Upper lobe of right lung (tissue), 1 donor: ENCODE measurements at regions not wholly inside any gene's neighbourhood (a gene's known extent, or its start where the extent isn't known, plus 50 kb on each side); places are given as distances from the start of the nearest gene placed in this dataset.

Source experiments
- ATAC-seq: fragments of 200-7000 bp; cut with Tn5 transposase; one replicate; pipeline ENCODE4 v1.9.1; 2020; ENCODE audit warnings: mild to moderate bottlenecking, moderate library complexity
- DNase-seq: peaks from one replicate; pipeline ENCODE4 v3.0.0-alpha.2; 2020
- H3K27ac ChIP-seq: fragments of 200-600 bp; one replicate; pipeline ENCODE4 v1.8.0; 2022
- H3K27me3 ChIP-seq: fragments of 200-600 bp; one replicate; pipeline ENCODE4 v1.8.0; 2022; ENCODE audit warnings: mild to moderate bottlenecking
- H3K36me3 ChIP-seq: fragments of 200-600 bp; one replicate; pipeline ENCODE4 v1.8.0; 2022
- H3K4me1 ChIP-seq: fragments of 200-600 bp; one replicate; pipeline ENCODE4 v1.8.0; 2022
- H3K4me3 ChIP-seq: fragments of 200-600 bp; one replicate; pipeline ENCODE4 v1.8.0; 2022; ENCODE audit warnings: mild to moderate bottlenecking
- H3K9me3 ChIP-seq: fragments of 200-600 bp; one replicate; pipeline ENCODE4 v1.8.0; 2022
- intact Hi-C: fragments of 100-400 bp; cut with DNase I; formaldehyde crosslinking; loops from one replicate; pipeline ENCODE4 v1.11.0; 2022
- TF ChIP-seq, protein P1 (sequence below): fragments of 200-600 bp; IDR thresholded peaks from one replicate; pipeline ENCODE4 v1.8.0; 2022; ENCODE audit warnings: antibody characterized with exemption
- donor health status: DM: no; HTN: yes; CAD: no; lungs with severe emphysema.

- intact Hi-C loops = no loop called here
- Histone ChIP-seq H3K4me1 (no peaks in the 10 kb centered on the region), H3K36me3 (no peaks in the 10 kb centered on the region), H3K9me3 (no peaks in the 10 kb centered on the region), H3K27me3 (no peaks in the 10 kb centered on the region), H3K27ac (no peak overlapping the region), H3K4me3 (no peak overlapping the region)
- TF ChIP-seq, protein P1, sequence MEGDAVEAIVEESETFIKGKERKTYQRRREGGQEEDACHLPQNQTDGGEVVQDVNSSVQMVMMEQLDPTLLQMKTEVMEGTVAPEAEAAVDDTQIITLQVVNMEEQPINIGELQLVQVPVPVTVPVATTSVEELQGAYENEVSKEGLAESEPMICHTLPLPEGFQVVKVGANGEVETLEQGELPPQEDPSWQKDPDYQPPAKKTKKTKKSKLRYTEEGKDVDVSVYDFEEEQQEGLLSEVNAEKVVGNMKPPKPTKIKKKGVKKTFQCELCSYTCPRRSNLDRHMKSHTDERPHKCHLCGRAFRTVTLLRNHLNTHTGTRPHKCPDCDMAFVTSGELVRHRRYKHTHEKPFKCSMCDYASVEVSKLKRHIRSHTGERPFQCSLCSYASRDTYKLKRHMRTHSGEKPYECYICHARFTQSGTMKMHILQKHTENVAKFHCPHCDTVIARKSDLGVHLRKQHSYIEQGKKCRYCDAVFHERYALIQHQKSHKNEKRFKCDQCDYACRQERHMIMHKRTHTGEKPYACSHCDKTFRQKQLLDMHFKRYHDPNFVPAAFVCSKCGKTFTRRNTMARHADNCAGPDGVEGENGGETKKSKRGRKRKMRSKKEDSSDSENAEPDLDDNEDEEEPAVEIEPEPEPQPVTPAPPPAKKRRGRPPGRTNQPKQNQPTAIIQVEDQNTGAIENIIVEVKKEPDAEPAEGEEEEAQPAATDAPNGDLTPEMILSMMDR = no peak
- DNase-seq (no peak), ATAC-seq (no peak)
Observed at GRCh38 chr13:40002016-40002415, 346.6 kb downstream of the COG6 start.

- Histone ChIP-seq H3K27me3 (no peaks in the 10 kb centered on the region), H3K4me3 (no peak overlapping the region), H3K4me1 (no peaks in the 10 kb centered on the region), H3K27ac (no peak overlapping the region), H3K36me3 (no peaks in the 10 kb centered on the region), H3K9me3 (no peaks in the 10 kb centered on the region)
- TF ChIP-seq, protein P1 = no peak
- no peak for ATAC-seq
- intact Hi-C loops = no loop called here
- no peak for DNase-seq
Observed at GRCh38 chr13:40013554-40013953, 358.1 kb downstream of the COG6 start.

- H3K27me3 ChIP-seq = no peaks in the 10 kb centered on the region
- H3K4me3 ChIP-seq = no peak overlapping the region
- no peaks in the 10 kb centered on the region for H3K36me3 ChIP-seq
- no peaks in the 10 kb centered on the region for H3K4me1 ChIP-seq
- TF ChIP-seq, protein P1 = no peak
- H3K27ac ChIP-seq = no peak overlapping the region
- intact Hi-C loops = no loop called here
- no peak for ATAC-seq
- H3K9me3 ChIP-seq = no peaks in the 10 kb centered on the region
- no peak for DNase-seq
Observed at GRCh38 chr13:40016953-40017660, 361.6 kb downstream of the COG6 start.

DNA sequence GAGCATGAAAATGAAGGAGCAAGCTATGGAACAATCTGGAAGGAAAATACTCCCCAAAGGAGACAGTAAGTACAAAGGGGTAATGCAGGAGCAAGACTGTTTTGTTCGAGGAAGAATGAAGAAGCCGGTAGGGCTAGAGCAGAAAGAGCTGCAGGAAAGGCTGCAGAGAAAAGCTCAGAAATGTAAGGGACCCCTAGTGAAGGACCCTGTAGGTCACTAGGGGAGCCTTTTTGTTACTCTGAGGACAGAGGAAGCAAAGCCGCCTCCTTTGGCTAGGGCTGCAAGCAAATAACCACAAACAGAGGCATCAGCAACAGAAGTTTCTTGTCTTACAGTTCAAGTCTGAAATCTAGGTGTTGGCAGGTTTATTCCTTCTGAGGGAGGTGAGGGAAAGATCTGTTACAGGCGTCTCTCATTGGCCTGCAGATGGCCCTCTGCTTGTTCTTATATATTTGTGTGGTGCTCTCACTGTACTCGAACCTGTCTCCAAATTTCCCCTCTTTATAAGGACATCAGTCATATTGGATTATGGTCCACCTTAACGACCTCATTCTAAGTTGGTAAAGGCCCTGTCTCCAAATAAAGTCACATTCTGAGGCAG, 362.3 kb downstream of the COG6 start:
- TF ChIP-seq, protein P1 = no peak
- Histone ChIP-seq H3K27ac (no peak overlapping the region), H3K36me3 (no peaks in the 10 kb centered on the region), H3K9me3 (no peaks in the 10 kb centered on the region), H3K4me1 (no peaks in the 10 kb centered on the region), H3K27me3 (no peaks in the 10 kb centered on the region), H3K4me3 (no peak overlapping the region)
- intact Hi-C loops = no loop called here
- DNase-seq (no peak), ATAC-seq (no peak)

- Histone ChIP-seq H3K36me3 (no peaks in the 10 kb centered on the region), H3K4me3 (no peak overlapping the region), H3K9me3 (no peaks in the 10 kb centered on the region), H3K4me1 (no peaks in the 10 kb centered on the region), H3K27ac (no peak overlapping the region), H3K27me3 (no peaks in the 10 kb centered on the region)
- intact Hi-C loops = no loop called here
- no peak for ATAC-seq
- DNase-seq = no peak
- TF ChIP-seq, protein P1 = no peak
Observed at GRCh38 chr13:40023595-40024203, 368.2 kb downstream of the COG6 start.
